NOMO-1 (cell line): ENCODE measurements at regions not wholly inside any gene's neighbourhood (a gene's known extent, or its start where the extent isn't known, plus 50 kb on each side); places are given as distances from the start of the nearest gene placed in this dataset.
"Not testable (repeated sequence)": the region's sequence is repeated elsewhere in the genome, so short reads cannot be mapped to it uniquely, and the experiment has no call there.

Source experiments
- DNase-seq, 2 experiments: peaks; one replicate each; lab custom pipeline; 2025; ENCODE audit not compliant: unreplicated experiment in 2 of 2; lab: John Stamatoyannopoulos, UW

DNA sequence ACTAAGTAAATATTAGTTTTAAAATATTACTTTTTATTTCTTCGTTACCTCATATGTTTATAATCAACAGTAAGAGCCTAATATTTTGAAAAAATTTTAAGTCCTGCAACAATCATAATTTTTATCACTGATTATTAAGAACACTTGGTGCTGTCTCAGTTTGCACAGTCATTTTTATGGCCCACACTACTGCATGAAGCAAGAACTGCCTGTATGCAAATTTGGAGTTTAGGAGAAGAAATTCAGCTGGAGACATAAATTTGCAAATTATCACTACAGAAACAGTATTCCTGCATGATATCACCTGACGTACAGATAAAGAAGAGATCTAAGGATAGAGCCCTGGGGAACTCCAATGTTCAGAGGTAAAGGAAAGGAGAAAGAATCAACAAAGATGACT, 144.1 kb upstream of the RBBP8 start:
- DNase-seq: no peak

DNA sequence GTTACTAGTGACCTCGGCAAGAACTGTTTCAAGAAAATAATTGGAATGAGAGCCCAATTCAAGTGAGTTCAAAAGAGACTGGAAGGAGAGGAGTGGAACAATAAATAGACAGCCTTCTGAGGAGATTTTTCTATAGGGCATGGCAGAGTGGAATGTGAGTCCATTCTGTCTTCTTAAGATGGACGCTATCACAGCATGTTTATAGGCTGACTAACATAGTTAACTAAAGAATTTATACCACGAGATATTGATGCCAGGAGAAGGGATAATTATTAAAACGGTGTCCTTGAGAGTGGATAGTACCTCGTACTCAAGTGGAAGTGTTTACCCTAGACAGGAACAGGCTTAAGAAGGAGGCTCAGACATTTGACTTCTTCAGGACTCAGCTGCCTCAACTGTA, 143.5 kb upstream of the RBBP8 start:
- DNase-seq: no peak

DNA sequence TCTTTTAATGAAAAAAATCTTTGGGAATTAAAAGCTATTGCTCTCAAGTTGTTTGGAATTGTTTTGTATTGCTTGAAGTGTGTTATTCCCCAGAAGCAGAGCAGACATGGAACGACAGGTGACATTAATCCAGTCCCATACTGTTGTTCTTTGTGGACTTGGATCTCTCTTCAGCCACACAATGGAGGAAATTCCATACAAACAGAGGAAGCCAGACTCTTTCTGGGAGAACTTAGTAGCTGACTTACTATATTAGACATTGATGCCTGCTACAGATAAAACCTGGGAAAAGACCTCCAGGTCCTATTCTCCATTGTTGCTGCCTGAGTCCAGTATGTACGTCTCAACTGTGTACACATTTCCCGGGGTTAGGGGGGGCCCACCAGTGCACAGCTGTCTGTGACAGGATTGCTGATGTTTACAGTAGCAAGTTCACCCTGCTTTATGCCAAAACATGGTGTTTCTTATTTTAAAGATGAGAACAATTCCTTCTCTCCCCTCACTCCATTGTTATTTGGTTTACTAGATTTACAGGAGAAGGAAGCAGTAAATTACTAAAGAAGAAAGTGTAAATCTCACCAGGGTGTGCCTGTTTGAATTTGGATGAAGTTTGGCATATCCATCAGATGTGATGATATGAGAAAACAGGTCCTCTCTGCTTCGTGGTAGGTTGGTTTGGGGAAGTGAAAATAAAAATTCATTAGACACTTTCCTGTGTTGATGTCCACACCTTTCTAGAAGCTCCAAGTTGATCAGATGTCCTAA, 142.4 kb upstream of the RBBP8 start:
- DNase-seq: peak in 1 of 2 experiments; percentile 10

DNA sequence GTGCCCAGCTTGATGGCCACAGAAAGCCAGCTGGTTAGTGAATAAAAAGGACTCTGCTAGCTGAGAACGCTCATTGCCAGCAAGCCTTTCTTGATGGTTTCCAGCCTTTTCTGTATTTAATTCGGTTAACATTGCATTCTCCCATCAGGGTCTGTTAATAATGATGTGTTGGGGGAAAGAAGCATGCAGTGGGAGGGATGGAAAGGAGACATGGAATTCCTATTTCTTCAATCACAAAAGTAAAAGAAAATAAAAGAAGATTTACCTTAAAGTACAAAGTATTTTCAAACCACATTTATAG, 141.9 kb upstream of the RBBP8 start:
- no peak for DNase-seq

DNA sequence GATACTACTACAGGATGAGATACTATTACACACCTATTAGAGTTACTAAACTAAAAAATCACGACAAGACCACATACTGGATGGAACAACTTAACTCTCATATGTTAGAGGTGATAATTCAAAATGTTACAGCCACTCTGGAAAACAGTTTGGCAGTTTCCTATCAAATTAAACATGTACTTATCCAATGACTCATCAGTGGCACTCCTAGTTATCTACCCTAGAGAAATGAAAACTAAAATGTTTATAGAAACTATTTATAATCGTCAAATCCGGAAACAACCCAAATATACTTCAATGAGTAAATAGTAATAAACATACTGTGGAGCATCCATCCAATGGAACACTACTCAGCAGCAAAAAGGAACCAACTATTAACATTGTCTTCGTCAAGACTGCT, 137.0 kb upstream of the RBBP8 start:
- DNase-seq: no peak

GRCh38 chr18:22800551-22800951, 132.6 kb upstream of the RBBP8 start:
- no peak for DNase-seq

GRCh38 chr18:22813648-22814328, 119.3 kb upstream of the RBBP8 start:
- peak in 1 of 2 experiments; percentile 44 for DNase-seq

DNA sequence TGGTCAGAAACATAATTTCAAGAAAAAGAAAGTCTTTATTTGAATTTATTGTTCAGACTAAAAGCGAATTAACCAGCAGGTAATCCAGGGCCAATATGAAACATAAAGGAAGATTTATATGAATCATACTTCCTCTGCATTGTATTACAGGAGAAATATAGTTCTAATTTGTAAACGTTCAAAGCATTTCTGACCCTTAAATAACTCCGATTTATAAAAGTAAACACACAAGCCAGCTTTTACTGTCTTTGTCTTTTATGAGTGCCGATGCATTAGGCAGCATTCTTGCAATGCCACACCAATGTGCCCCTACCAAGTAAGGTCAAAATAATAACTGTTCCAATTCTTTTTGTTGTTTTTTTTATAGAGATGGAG, 118.8 kb upstream of the RBBP8 start:
- no peak for DNase-seq

- DNase-seq: no peak
Measured at GRCh38 chr18:22816266-22817176, 116.6 kb upstream of the RBBP8 start.

DNA sequence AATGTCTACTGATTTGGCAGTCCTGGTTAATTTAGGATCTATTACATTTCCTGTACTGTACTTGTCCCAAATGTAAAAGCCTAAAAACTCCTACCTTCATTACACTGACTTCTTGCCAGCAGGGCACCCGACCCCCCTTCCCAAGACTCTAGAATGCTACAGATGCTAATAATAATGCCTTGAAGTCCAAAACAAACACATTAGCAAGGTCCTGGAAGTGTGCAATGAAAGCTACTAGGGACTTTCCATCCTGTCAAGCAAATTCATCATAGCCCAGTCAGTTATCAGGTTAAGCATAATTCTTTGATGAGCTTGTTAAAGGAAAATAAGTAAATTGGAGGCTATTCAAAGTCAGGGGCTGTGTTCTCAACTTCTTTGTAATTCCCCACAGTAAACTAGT, 115.3 kb upstream of the RBBP8 start:
- DNase-seq: no peak

DNA sequence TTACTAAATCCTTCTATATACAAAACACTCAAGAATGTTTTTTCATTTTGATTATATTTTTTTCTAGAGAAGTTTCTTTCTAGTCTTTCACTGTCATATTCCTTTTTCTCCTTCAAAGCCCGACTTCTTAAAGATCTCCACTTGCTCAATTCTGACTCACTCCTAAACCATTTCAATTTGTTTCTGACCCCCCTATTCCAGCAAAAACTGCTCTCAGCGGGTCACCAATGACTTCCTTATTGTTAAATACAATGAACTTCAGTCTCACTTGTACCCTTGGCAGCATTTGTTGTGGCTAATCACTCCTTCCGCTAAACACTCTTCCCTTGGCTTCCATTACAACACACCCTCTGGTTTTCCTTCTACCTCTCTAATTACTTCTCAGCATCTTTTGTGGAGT, 111.1 kb upstream of the RBBP8 start:
- DNase-seq: peak; percentile 21 to 60

- DNase-seq: peak in 1 of 2 experiments; percentile 41
Measured at GRCh38 chr18:22822841-22823508, 110.2 kb upstream of the RBBP8 start.

GRCh38 chr18:22826726-22827125, 106.4 kb upstream of the RBBP8 start:
- no peak for DNase-seq

- peak in 1 of 2 experiments; percentile 21 for DNase-seq
Measured at GRCh38 chr18:22827216-22827615, 105.9 kb upstream of the RBBP8 start.

- DNase-seq: no peak
Measured at GRCh38 chr18:22827741-22828140, 105.4 kb upstream of the RBBP8 start.

DNA sequence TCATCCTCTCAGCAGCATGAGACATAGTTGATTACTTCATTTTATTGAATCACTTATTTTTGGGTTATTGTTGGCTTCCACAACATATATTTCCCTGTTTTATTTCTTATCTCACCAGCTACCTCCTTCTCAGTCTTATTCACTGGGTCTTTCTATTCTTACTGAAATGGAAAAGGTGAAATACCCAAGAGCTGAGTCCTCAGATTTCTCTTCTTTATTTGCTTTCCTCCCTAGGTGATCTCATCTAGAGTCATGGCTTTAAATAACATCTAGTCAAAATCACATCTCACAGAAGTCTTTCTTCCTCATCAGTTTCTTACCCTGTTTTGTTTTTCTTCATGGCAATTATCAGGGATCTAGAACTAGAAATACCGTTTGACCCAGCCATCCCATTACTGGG, 105.0 kb upstream of the RBBP8 start:
- no peak for DNase-seq

DNA sequence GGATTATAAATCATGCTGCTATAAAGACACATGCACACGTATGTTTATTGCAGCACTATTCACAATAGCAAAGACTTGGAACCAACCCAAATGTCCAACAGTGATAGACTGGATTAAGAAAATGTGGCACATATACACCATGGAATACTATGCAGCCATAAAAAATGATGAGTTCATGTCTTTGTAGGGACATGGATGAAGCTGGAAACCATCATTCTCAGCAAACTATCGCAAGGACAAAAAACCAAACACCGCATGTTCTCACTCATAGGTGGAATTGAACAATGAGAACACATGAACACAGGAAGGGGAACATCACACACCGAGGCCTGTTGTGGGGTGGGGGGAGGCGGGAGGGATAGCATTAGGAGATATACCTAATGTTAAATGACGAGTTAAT, 104.5 kb upstream of the RBBP8 start:
- not testable (repeated sequence) for DNase-seq

DNA sequence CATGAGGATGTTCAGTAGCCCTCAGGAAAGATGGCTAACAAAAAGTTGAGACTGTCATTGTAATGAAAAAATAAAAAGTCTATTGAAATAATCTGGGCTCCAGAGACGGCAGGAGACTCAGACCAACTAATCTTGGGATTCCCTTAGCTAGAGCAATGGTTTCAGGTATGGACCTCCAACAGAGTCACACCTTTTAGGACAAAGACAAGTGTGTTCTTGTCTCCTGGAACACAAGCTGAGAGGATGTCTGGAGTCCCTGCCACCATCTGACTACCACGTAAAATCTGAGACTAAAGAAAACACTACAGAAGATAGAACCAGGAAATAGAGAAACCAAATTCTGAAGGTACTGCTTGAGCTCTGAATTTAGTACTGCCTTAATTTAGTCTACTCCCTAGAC, 103.3 kb upstream of the RBBP8 start:
- DNase-seq: no peak

- no peak for DNase-seq
Measured at GRCh38 chr18:22830511-22830910, 102.6 kb upstream of the RBBP8 start.

- peak; percentile 86 to 96 for DNase-seq
Measured at GRCh38 chr18:22831441-22831904, 101.7 kb upstream of the RBBP8 start.

DNA sequence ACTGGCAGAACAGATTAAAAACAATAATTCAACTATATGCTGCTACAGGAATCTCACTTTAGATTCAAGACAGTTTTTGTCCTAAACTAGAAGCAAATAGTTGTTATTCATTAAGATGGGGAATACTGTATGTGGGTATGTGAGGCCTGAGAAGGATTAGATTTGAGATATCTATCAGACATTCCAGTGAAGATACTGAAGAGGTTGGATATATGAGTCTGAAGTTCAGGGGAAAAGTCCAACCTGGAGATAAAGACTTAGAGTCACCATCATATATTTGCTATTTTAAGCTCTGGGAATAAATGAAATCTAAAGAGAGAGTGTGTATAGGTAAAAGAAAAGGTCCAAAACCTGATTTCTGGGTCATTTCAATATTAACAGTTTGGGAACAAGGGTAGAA, 96.2 kb upstream of the RBBP8 start:
- no peak for DNase-seq
